Cardiac fibroblast (primary cell): ENCODE measurements at regions not wholly inside any gene's neighbourhood (a gene's known extent, or its start where the extent isn't known, plus 50 kb on each side); places are given as distances from the start of the nearest gene placed in this dataset.

Experiments
- DNase-seq, 2 donors: peaks; one replicate each; pipeline versions ENCODE4 v3.0.0 to v3.0.0-alpha.2; 2010; ENCODE audit warnings: low read depth in 2 of 2
- H3K4me3 ChIP-seq, 2 donors: replicated peaks in 1 of 2; 1 replicate in 1 of 2; 2 replicates in 1 of 2; pipeline ENCODE4 v1.5.1; 2011; ENCODE audit warnings: low read depth in 2 of 2, low read length in 2 of 2, mild to moderate bottlenecking in 2 of 2, moderate library complexity in 1 of 2
- CTCF ChIP-seq: IDR thresholded peaks from one replicate; pipeline ENCODE4 v1.5.1; 2011; ENCODE audit warnings: low read depth, mild to moderate bottlenecking, low read length, inconsistent platforms

GRCh38 chr10:14385596-14386593, 55.2 kb upstream of the FRMD4A start:
- no peak for TF ChIP-seq CTCF
- no peak overlapping the region for H3K4me3 ChIP-seq
- peak; percentile 72 to 94 for DNase-seq

GRCh38 chr10:14384915-14385314, 54.2 kb upstream of the FRMD4A start:
- DNase-seq, result no peak
- H3K4me3 ChIP-seq, result no peak overlapping the region
- TF ChIP-seq CTCF, result no peak

- TF ChIP-seq CTCF, result no peak
- no peak overlapping the region for H3K4me3 ChIP-seq
- peak; percentile 23 to 51 for DNase-seq
Observed at GRCh38 chr10:14384116-14384730, 53.5 kb upstream of the FRMD4A start.

GRCh38 chr10:14383266-14383665, 52.5 kb upstream of the FRMD4A start:
- DNase-seq, result peak in 1 of 2 donors; percentile 50
- H3K4me3 ChIP-seq, result no peak overlapping the region
- TF ChIP-seq CTCF, result no peak

- H3K4me3 ChIP-seq, result no peak overlapping the region
- no peak for TF ChIP-seq CTCF
- no peak for DNase-seq
Observed at GRCh38 chr10:14382531-14382930, 51.8 kb upstream of the FRMD4A start.

GRCh38 chr10:14382022-14382421, 51.3 kb upstream of the FRMD4A start:
- no peak overlapping the region for H3K4me3 ChIP-seq
- DNase-seq, result peak in 1 of 2 donors; percentile 28
- TF ChIP-seq CTCF, result no peak
